HG03095 (cell line): ENCODE measurements at regions not wholly inside any gene's neighbourhood (a gene's known extent, or its start where the extent isn't known, plus 50 kb on each side); places are given as distances from the start of the nearest gene placed in this dataset.

Experiments used
- ATAC-seq: cut with Tn5 transposase; IDR thresholded peaks from one replicate; pipeline ENCODE4 v1.9.1; 2021; ENCODE audit warnings: moderate library complexity; ENCODE audit not compliant: unreplicated experiment

- ATAC-seq = no peak
Observed at GRCh38 chr7:24341691-24342413, 57.9 kb downstream of the NPY start.

- ATAC-seq = no peak
Observed at GRCh38 chr7:24343614-24344013, 59.6 kb downstream of the NPY start.

- no peak for ATAC-seq
Observed at GRCh38 chr7:24346129-24346528, 62.1 kb downstream of the NPY start.

DNA sequence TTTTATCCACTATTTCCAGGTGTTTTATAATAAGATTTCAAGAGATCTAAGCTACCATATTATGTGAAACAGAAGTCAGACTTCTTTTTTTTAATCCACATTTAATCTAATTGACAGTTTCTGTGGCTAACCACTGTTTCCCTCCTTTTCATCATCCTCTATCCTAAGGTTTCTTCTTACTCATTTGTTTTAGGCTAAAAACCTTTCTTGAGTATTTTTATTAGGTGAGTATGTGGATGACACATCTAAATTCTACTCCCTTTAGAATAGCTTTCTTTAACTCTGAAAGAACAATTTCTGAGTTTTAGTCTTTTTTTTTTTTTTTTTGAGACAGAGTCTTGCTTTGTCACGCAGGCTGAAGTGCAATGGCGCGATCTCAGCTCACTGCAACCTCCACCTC lies 62.7 kb downstream of the NPY start:
- no peak for ATAC-seq

GRCh38 chr7:24349339-24349738 lies 65.3 kb downstream of the NPY start:
- ATAC-seq = no peak

GRCh38 chr7:24354456-24354855 lies 70.5 kb downstream of the NPY start:
- ATAC-seq = no peak

DNA sequence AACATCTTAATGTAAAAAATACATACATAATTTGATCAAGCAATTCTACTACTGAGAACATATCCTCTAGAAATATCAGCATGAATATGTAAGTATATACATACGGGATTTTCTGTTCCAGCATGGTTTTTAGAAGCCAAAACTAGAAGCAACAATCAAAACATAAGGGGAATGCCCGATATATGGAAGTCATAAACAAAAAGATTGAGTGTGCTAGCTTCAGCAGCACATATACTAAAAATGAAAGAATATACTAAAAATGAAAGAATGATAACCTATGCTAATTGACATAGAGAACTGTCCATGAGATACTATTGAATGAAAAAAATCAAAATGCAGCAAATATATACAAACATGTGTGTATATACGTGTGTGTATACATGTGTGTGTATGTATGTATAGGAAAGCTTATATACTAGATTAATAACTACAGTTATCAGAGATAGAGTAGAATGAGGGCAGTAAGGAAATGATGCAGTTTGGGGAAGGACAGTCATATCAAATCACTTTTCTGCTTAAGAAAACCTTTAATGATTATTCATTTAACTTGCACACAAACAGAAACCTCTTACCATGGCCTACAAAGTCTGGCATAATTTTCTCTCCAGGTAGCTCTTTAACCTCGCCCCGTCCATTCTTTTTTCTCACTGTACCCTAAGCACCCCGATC lies 72.9 kb downstream of the NPY start:
- no peak for ATAC-seq

GRCh38 chr7:24361001-24361400 lies 77.0 kb downstream of the NPY start:
- no peak for ATAC-seq

- no peak for ATAC-seq
Observed at GRCh38 chr7:24365606-24366005, 81.6 kb downstream of the NPY start.

DNA sequence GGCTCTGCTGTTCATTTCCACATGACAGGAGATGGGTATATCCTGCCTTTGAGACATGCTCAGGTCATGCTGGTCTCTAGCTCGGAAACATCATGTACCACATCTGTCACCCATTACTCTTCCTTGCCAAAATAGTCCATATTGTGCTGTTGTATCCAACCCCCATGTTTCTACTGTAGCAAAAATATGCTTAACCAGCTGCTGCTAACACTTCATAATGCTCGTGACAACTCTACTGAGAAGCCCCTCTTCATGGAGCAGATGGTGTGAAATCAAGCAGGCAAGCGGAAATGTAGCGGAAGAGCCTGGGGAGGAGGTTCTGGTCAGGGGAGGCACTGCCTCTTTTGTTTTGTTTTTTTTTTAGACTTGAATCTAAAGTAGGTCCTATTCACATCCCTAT lies 82.9 kb downstream of the NPY start:
- ATAC-seq = no peak

- ATAC-seq = no peak
Observed at GRCh38 chr7:24368161-24368560, 84.2 kb downstream of the NPY start.

DNA sequence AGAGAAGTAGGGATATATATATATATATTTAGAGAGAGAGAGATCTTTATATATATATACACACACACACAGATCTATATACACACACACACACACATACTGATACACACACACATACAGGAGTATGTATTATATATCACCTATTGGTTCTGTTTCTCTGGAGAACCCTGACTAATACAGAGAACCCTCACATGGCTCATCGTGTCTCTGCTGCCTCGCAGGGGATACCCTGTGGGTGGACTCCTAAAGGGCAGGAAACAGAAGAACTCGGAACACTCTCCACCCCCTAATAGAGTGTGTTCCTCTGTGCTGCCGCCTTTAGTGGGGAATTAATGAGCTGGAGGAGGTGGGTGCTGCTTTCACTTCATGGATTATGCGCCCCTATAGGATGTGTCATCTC lies 86.6 kb downstream of the NPY start:
- ATAC-seq = no peak

DNA sequence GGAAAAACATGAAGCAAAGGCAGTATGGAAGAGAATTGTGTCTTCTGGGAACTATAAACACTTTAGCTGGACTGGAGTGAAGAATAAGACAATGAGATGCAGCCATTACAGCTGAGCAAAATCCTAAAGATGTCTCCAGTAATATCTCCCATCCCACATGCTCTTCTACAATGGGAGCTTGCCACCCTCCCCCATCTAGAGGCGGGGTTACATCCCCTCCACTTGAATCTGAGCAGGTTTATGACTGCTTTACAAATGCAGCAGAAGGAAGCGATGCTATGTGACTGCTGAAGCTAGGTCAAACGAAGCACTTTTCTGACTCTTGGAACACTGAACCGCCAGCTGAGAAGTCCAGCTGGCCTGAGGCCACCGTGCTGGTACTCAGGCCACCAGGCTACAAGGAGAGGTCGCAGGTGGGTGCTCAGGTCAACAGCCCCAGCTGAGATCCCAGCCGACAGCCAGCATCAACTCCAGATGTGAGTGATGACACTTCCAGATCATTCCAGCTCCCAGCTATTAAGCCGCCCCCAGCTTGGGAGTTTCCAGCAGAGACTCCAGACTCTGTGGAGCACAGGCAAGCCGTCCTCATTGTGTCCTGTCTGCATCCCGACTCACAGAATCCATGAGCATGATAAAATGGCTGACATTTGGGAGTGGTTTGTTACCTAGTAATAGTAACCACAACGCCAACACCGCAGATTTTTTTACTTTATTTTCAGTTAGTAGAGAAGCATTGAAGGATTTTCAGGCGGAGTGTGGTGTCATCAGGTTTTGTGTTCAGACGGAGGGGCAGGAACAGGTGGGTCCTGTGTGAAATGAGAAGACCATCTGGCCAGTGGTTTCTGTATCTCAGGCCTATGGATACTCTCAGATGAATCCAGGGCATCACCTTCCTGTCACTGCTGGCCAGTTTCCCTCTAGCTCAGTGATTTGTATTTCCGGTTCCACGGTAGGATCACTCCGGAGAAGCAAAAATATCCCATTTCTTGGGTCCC lies 89.3 kb downstream of the NPY start:
- no peak for ATAC-seq

- ATAC-seq = no peak
Observed at GRCh38 chr7:24378871-24379616, 95.1 kb downstream of the NPY start.

DNA sequence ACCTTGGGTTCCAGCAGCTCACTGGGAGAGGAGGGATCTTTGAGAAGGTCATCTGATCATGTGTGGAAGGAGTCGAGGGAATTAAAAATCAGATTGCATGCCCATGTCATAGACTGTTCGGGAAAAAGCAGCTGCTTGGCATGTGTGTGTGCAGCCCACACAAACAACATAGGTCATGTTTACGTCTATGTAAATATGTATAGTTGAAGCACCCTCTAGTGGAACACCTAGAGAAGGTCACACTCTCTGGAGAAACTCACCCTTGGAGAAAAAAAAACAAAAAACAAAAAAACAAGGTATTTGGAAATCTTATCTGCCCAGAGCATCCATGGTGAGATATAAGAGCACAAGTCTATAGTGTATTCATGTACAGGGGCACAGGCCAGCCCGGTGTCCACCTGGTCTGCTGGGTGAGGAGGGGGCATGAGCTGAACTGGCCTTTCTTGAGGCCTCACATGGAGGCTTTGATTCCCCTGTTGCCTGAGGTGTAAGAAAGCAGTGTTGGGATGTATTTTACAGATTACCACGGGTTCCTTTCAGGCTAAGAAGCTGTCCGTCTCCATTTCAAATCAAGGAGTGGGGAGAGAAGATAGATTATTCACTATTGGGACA lies 98.0 kb downstream of the NPY start:
- ATAC-seq = no peak

DNA sequence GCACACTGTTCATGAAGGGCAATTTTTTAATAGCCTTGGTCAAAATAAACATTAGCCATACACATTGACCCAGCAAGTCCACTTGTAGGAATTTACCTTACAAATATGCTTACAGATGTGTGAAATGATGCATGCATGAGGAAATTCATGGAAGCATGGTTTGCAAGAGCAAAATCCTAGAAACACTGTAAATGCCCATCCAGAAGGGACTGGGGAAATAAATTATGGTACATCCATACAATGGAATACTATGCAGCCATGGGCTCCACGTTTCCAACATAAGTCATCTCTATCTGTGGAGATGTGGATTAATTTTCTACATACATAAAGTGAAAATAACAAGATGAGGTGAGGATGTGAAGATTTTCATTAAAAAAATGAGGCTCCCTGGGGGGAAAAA lies 99.1 kb downstream of the NPY start:
- no peak for ATAC-seq

DNA sequence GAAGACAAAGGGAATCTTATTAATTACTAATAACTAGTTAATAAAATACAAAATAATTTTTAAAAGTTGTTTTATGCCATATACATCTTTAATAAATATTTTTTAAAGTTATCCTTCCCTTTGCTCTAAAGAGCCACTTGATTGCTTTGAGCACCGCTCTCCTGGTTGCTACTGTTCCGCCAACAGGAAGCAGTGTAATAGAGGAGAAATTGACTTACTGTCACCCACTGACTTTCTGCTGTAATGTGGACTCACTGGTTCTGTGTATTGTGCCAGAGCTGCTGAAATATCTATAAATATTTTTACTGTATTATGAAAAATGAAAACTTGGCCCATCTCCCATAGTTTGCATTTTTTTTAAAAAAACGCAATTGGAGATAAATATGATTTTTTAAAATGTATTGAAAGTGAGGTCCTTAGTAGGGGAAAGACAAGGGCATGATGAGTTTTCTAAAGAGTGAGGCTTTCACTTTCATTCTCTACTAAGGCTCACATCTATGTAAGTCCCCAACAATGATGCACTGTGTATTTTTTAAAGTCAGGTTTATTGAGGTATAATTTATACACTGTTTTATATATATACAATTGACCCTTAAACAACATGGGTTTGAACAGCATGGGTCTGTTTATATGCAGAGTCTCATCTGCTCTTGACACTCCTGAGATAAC lies 100.5 kb downstream of the NPY start:
- ATAC-seq = peak; percentile 55

GRCh38 chr7:24388212-24388611 lies 104.2 kb downstream of the NPY start:
- no peak for ATAC-seq

GRCh38 chr7:24390376-24391157 lies 106.6 kb downstream of the NPY start:
- no peak for ATAC-seq
